ENCODE measurements at regions not wholly inside any gene's neighbourhood (a gene's known extent, or its start where the extent isn't known, plus 50 kb on each side); places are given as distances from the start of the nearest gene placed in this dataset.
"Not testable (repeated sequence)": the region's sequence is repeated elsewhere in the genome, so short reads cannot be mapped to it uniquely, and the experiment has no call there.

DNA sequence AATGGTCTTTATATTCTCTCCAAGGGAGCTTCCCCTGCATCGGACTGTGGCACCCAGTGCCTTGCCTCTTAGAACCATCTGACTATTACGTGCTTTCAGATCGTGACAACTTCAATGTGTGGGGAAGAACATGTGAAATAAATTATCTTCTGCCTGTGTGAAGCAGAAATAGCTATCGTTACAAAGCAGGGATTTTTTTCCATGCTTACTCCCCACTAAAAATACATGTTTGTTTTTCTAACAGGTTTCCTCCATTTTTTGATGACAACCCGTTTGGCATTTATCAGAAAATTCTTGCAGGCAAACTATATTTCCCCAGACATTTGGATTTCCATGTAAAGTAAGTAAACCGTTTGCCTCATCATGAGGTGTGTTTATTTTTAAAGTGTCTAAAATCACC is 444.3 kb upstream of the AMELY start:
- not testable (repeated sequence) for TF ChIP-seq CTCF, POLR2A (IDR thresholded peaks at IDR 0.05)
